WI38 (cell line): ENCODE measurements at regions not wholly inside any gene's neighbourhood (a gene's known extent, or its start where the extent isn't known, plus 50 kb on each side); places are given as distances from the start of the nearest gene placed in this dataset.

Source experiments
- H3K4me3 ChIP-seq: 2 replicates; pipeline ENCODE4 v1.5.1; 2011; ENCODE audit warnings: low read depth, mild to moderate bottlenecking, control low read depth, low read length
- TF ChIP-seq, protein P1 (sequence below): IDR thresholded peaks from 2 replicates; pipeline ENCODE4 v1.5.1; 2012; ENCODE audit warnings: low read depth, mild to moderate bottlenecking, control low read depth, low read length

DNA sequence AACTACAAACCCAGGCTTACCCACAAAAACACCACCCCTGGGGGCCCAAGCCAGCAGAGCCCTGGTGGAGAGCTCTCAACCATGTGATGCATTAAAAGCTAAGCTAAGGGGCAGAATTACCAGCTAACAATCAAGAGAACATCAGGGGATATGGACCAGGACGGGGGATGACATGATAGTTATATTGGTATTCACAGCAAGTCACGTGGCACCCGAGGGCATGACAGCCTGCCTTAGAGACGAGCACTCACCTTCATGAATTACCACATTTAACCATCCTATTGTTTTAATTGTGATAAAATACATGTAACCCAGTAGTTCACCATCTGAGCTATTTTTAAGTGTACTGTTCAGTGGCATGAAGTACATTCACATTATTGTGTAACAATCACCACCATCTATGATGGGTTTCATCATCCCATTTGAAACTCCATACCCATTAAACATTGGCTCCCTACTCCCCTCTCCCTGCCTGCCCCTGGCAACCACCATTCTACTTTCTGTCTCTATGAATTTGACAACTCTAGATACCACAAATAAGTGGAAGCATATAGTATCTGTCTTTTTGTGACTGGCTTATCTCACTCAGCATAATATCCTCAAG is 245.6 kb downstream of the ANAPC1 start:
- no peak overlapping the region for H3K4me3 ChIP-seq
- TF ChIP-seq, protein P1, sequence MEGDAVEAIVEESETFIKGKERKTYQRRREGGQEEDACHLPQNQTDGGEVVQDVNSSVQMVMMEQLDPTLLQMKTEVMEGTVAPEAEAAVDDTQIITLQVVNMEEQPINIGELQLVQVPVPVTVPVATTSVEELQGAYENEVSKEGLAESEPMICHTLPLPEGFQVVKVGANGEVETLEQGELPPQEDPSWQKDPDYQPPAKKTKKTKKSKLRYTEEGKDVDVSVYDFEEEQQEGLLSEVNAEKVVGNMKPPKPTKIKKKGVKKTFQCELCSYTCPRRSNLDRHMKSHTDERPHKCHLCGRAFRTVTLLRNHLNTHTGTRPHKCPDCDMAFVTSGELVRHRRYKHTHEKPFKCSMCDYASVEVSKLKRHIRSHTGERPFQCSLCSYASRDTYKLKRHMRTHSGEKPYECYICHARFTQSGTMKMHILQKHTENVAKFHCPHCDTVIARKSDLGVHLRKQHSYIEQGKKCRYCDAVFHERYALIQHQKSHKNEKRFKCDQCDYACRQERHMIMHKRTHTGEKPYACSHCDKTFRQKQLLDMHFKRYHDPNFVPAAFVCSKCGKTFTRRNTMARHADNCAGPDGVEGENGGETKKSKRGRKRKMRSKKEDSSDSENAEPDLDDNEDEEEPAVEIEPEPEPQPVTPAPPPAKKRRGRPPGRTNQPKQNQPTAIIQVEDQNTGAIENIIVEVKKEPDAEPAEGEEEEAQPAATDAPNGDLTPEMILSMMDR: no peak

DNA sequence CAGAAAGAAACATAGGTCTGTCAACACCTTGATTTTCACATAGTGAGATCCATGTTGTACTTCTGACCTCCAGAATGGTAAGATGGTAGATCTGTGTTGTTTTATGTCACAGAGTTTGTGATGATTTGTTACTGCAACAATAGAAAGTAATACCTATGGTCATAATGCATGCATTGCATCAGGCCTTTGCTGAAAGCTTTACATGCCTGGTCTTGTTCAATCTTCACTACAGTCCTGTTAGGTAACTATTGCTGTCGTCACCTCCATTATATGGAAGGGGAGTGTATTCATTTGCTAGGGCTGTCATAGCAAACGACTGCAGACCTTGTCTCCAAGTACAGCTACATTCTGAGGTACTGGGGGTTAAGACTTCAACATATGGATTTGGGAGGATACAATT is 243.5 kb downstream of the ANAPC1 start:
- TF ChIP-seq, protein P1: no peak
- H3K4me3 ChIP-seq: no peak overlapping the region

DNA sequence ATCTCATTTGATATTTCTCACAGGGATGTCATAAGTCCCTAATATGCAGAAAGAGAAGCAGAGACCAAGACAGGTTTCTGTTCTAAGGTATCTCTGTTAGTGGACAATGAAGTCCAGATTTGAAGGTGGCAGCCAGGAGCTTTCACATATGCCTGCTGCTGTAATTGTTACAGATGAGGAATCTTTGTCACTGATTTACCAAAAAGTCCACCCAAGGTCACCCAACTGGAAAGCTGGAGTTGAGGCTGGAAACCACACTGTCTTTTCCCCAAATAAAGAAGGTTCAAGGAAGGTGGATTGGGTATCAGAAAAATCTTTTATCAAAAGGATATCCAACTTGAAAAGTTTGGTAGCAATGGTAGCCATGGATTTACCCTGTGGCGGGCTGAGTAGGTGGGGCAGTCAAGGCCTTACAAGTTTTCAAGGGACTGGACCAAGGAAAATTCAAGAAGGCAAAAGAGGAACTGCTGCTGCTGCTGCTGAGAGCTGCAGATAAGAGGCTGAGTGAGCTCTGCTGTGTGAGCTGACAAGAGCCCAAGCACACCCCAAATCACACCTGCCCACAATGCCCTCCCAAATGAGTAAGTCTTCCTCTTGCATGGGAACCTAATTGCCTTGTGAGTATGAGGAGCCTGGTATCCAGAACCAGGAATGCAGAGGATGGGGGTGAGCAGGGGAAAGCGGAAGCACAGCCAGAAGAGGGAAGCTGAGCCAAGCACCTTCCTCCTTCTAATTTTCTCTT is 241.2 kb downstream of the ANAPC1 start:
- H3K4me3 ChIP-seq: no peak overlapping the region
- TF ChIP-seq, protein P1: no peak

DNA sequence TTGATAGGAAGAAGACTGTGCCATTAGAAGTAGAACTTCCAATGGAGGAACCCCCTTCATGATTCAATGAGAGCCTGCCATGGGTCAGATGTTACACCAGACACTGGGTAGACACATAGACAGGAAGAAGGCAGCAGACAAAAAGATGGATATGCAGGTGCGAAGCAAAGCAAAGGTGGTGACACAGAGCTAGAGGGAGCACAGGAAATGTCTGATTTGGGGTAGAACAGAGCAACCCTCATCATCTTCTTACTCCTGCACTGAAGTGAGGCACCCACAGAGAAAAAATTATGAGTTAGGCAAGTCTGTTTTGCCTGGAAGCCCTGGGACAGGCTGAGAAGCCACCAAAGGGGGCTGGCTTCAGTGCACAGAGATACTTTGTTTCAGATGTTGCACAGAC is 240.2 kb downstream of the ANAPC1 start:
- TF ChIP-seq, protein P1: no peak
- H3K4me3 ChIP-seq: no peak overlapping the region

DNA sequence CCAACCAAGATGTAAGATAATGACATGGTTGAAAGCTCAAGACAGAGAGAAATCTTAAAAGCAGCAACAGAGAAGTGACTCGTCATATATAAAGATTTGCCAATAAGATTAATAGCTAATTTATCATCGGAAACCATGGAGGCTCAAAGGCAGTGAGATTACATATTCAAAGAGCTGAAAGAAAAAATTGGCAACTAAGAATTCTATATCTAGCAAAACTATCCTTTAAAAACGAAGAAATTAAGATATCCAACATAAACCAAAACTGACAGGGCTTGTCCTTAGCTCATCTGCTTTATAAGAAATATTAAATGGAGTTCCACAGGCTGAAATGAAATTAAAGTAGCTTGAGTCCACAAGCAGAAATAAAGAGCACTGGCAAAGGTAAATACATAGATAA is 236.6 kb downstream of the ANAPC1 start:
- no peak overlapping the region for H3K4me3 ChIP-seq
- TF ChIP-seq, protein P1: no peak

DNA sequence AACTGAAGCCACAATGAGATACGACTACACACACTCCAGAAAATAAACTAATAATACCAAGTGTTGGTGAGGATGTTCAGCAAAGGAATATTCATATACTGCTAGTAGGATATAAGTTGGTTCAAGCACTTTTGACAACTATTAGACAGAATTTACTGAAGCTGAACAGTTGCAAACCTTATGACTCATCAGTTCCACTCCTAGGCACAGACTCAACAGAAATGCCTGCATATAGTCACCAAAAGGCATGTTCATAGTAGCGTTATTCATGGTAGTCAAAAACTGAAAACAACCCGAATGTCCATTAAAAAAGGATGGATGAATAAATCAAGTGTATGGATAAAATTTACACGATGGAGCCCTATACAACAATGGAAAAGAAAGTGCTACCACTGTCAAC is 232.0 kb downstream of the ANAPC1 start:
- TF ChIP-seq, protein P1: no peak
- no peak overlapping the region for H3K4me3 ChIP-seq

DNA sequence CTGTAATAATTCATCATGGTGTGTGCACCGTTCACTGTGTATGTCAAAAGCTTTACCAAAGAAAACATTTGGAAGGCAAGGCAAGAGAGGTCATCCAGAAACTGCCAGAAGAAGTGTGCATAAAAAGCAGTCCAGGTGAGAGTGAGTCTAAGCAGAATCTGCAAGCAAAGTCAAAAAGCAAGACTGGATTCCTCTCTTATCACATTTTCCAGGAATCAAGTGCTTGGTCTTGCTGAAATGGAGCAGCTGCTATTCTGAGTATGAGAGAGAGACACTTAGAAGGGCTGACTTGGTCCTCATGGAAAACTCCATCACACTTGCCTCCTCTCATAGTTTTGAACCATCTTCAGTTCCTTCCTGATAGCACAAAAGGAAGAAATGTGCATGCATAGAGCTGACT is 231.3 kb downstream of the ANAPC1 start:
- no peak overlapping the region for H3K4me3 ChIP-seq
- TF ChIP-seq, protein P1: no peak
